ENCODE measurements at regions not wholly inside any gene's neighbourhood (a gene's known extent, or its start where the extent isn't known, plus 50 kb on each side); places are given as distances from the start of the nearest gene placed in this dataset.

DNA sequence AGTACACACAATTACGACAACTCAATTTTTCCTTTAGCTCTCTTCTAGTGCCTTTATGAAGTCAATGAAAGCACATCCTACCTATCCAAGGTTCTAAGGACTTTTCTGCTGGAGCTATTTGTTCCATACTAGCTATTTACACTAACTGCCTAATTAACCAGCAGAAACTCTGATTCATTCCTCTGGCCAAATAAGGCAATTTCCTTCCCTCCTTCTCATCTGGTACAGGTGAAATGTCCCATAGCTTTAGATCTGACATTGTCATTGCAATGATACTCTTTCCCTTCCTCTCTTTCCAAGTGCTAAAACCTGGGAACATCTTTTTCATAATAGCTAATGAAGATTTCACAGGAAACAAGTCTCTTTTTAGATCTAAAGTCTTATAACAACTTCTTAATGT, 521.7 kb downstream of the SOX2 start:
- no peaks in the 10 kb centered on the region for H3K36me3 ChIP-seq (ENCODE audit: insufficient read depth, low read length)
- H3K4me2 ChIP-seq (ENCODE audit: low read length) = no peak overlapping the region
- H3K79me2 ChIP-seq (ENCODE audit: insufficient read depth, low read depth, low read length) = no peaks in the 10 kb centered on the region
- H3K4me1 ChIP-seq (ENCODE audit: insufficient read depth, low read length, poor library complexity, severe bottlenecking) = peaks cover 14% of the 10 kb centered on the region
- no peak overlapping the region for H2AFZ ChIP-seq (ENCODE audit: low read length)
- ChIA-PET CTCF (ENCODE audit: unreplicated experiment) (no interaction called here), POLR2A (interaction anchor here (0.8 to 1.7 kb wide), 4 partner anchors 8 to 15 kb away, joined by 3 to 8 read pairs (median 4); no protein-coding TSS in a partner anchor)
- H3K9me3 ChIP-seq (ENCODE audit: low read length) = no peaks in the 10 kb centered on the region
- no peaks in the 10 kb centered on the region for H4K20me1 ChIP-seq (ENCODE audit: insufficient read depth, low read length)
- no peak for TF ChIP-seq EZH2phosphoT487 (IDR thresholded peaks at IDR 0.05; ENCODE audit: borderline replicate concordance, low read depth, low read length)
- TF ChIP-seq, protein P1, sequence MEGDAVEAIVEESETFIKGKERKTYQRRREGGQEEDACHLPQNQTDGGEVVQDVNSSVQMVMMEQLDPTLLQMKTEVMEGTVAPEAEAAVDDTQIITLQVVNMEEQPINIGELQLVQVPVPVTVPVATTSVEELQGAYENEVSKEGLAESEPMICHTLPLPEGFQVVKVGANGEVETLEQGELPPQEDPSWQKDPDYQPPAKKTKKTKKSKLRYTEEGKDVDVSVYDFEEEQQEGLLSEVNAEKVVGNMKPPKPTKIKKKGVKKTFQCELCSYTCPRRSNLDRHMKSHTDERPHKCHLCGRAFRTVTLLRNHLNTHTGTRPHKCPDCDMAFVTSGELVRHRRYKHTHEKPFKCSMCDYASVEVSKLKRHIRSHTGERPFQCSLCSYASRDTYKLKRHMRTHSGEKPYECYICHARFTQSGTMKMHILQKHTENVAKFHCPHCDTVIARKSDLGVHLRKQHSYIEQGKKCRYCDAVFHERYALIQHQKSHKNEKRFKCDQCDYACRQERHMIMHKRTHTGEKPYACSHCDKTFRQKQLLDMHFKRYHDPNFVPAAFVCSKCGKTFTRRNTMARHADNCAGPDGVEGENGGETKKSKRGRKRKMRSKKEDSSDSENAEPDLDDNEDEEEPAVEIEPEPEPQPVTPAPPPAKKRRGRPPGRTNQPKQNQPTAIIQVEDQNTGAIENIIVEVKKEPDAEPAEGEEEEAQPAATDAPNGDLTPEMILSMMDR (conservative IDR thresholded peaks at IDR 0.05; ENCODE audit: low read length) = no peak
- no peak overlapping the region for H3K27ac ChIP-seq (ENCODE audit: low read depth, low read length, poor library complexity, severe bottlenecking)
- BruUV-seq (replicated peaks) = no TSS peak
- DNase-seq (ENCODE audit: low spot score) = no peak
- no peak overlapping the region for H3K4me3 ChIP-seq (ENCODE audit: low read depth, low read length, poor library complexity, severe bottlenecking)
- no peaks in the 10 kb centered on the region for H3K9me2 ChIP-seq (ENCODE audit: insufficient read depth, low read length)
- intact Hi-C loops (cut with micrococcal nuclease; ENCODE audit: unreplicated experiment) = no loop called here

DNA sequence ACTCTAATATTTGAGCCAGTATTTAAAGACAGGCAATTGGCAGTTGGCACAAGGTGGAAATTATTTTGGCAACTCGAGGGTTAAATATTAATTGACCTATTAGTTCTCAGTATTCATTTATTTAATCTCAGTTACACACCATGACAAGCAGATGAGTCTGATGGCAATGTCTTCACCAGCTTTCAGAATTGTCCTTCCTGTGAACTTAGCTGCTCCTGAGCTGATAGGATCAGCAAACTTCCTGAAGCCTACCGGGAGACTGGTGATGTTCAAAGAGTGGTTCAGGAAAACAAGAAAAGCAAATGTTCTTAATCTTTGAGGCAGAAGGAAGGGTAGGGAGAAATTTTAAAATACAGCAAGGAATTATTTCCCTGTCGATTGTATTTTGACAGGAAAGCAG, 522.2 kb downstream of the SOX2 start:
- no peaks in the 10 kb centered on the region for H3K9me2 ChIP-seq (ENCODE audit: insufficient read depth, low read length)
- no peaks in the 10 kb centered on the region for H3K36me3 ChIP-seq (ENCODE audit: insufficient read depth, low read length)
- TF ChIP-seq, protein P1 (conservative IDR thresholded peaks at IDR 0.05; ENCODE audit: low read length) = no peak
- no peak for TF ChIP-seq EZH2phosphoT487 (IDR thresholded peaks at IDR 0.05; ENCODE audit: borderline replicate concordance, low read depth, low read length)
- no peak overlapping the region for H3K27ac ChIP-seq (ENCODE audit: low read depth, low read length, poor library complexity, severe bottlenecking)
- peaks cover 14% of the 10 kb centered on the region for H3K4me1 ChIP-seq (ENCODE audit: insufficient read depth, low read length, poor library complexity, severe bottlenecking)
- ChIA-PET POLR2A (interaction anchor here (1.1 to 1.7 kb wide), 3 partner anchors 10 to 16 kb away, joined by 4 to 8 read pairs (median 5); no protein-coding TSS in a partner anchor), CTCF (ENCODE audit: unreplicated experiment) (no interaction called here)
- no peaks in the 10 kb centered on the region for H4K20me1 ChIP-seq (ENCODE audit: insufficient read depth, low read length)
- BruUV-seq (replicated peaks) = no TSS peak
- intact Hi-C loops (cut with micrococcal nuclease; ENCODE audit: unreplicated experiment) = no loop called here
- H2AFZ ChIP-seq (ENCODE audit: low read length) = no peak overlapping the region
- H3K79me2 ChIP-seq (ENCODE audit: insufficient read depth, low read depth, low read length) = no peaks in the 10 kb centered on the region
- no peak for DNase-seq (ENCODE audit: low spot score)
- no peak overlapping the region for H3K4me3 ChIP-seq (ENCODE audit: low read depth, low read length, poor library complexity, severe bottlenecking)
- H3K9me3 ChIP-seq (ENCODE audit: low read length) = no peaks in the 10 kb centered on the region
- no peak overlapping the region for H3K4me2 ChIP-seq (ENCODE audit: low read length)

DNA sequence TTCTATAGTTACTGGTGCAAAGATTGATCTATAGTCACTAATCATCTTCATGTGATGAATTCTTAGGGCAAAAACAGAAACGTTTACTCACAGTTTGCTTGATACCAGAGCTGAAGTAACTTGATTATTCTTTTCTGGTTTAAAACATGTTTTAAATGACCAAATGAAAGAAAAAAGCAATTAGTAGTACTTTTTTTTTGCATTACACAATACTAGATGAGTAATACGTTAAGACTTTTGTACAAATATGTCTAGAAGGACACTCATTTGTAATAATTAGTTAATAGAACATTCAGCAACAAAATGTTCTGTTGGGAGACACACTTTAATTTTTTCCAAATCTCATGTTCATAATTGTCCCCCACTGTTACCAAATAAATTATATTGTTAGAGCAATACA, 523.2 kb downstream of the SOX2 start:
- POLR2A ChIA-PET = interaction anchor here (0.6 kb wide), 1 partner anchor 475 kb away, joined by 5 read pairs; no protein-coding TSS in a partner anchor
- H3K79me2 ChIP-seq (ENCODE audit: insufficient read depth, low read depth, low read length) = no peaks in the 10 kb centered on the region
- DNase-seq (ENCODE audit: low spot score) = no peak
- CTCF ChIA-PET (ENCODE audit: unreplicated experiment) = interaction anchor here (0.9 kb wide), 1 partner anchor 13 kb away, joined by 3 read pairs; no protein-coding TSS in a partner anchor
- H3K9me3 ChIP-seq (ENCODE audit: low read length) = no peaks in the 10 kb centered on the region
- H3K4me3 ChIP-seq (ENCODE audit: low read depth, low read length, poor library complexity, severe bottlenecking) = no peak overlapping the region
- intact Hi-C loops (cut with micrococcal nuclease; ENCODE audit: unreplicated experiment) = no loop called here
- no peak overlapping the region for H3K27ac ChIP-seq (ENCODE audit: low read depth, low read length, poor library complexity, severe bottlenecking)
- no TSS peak for BruUV-seq (replicated peaks)
- H3K9me2 ChIP-seq (ENCODE audit: insufficient read depth, low read length) = no peaks in the 10 kb centered on the region
- H3K4me2 ChIP-seq (ENCODE audit: low read length) = no peak overlapping the region
- no peaks in the 10 kb centered on the region for H4K20me1 ChIP-seq (ENCODE audit: insufficient read depth, low read length)
- no peak for TF ChIP-seq EZH2phosphoT487 (IDR thresholded peaks at IDR 0.05; ENCODE audit: borderline replicate concordance, low read depth, low read length)
- TF ChIP-seq, protein P1 (conservative IDR thresholded peaks at IDR 0.05; ENCODE audit: low read length) = no peak
- H3K36me3 ChIP-seq (ENCODE audit: insufficient read depth, low read length) = no peaks in the 10 kb centered on the region
- peaks cover 14% of the 10 kb centered on the region for H3K4me1 ChIP-seq (ENCODE audit: insufficient read depth, low read length, poor library complexity, severe bottlenecking)
- H2AFZ ChIP-seq (ENCODE audit: low read length) = no peak overlapping the region
